ENCODE measurements at regions not wholly inside any gene's neighbourhood (a gene's known extent, or its start where the extent isn't known, plus 50 kb on each side); places are given as distances from the start of the nearest gene placed in this dataset.

DNA sequence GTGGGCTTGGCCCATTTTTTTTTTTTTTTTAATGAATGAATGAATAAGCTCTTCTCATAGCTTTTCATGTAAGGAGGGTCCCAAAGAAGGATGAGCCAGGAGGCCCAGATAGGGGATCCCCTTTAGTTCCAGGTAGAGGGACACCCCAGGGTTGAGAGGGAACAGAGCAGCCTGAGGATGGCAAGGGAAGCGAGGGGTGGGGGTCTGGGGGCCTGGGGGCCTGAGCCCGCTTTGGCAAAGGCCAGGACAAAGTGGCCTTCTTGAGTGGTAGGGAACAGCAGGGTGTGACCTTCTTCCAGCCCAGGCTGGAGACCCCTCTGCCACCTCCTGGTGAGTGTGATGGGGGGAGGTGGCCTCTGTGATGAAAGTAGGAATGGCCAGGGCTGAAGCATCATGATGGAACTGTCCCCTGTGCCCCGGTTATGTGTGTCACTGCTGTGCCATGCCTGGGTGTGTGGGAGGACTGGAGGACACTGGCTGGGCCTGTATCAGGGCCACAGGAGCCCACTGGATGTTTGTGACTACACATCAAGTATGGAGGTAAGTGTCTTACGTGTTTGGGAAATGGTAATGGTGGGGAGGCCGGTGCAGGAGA lies 263.5 kb upstream of the HDAC4 start:
- Histone ChIP-seq H4K20me1 (ENCODE audit: control insufficient read depth, extremely low read depth, insufficient read depth, low read length) (no peaks in the 10 kb centered on the region), H3K9ac (ENCODE audit: insufficient read depth, low read length) (no peak overlapping the region), H3K36me3 (ENCODE audit: control insufficient read depth, insufficient read depth, low read length) (no peaks in the 10 kb centered on the region), H3K9me3 (ENCODE audit: control insufficient read depth, insufficient read depth, low read depth, low read length) (no peaks in the 10 kb centered on the region), H3K27me3 (ENCODE audit: control insufficient read depth, insufficient read depth, low read length) (no peaks in the 10 kb centered on the region), H3K79me2 (ENCODE audit: control insufficient read depth, insufficient read depth, low read length) (no peaks in the 10 kb centered on the region), H3K27ac (ENCODE audit: insufficient read depth, low read length) (no peak overlapping the region), H3K4me3 (replicated peaks in 1 of 4; ENCODE audit: control extremely low read depth in 1 of 4, insufficient read depth in 1 of 4, low read depth in 3 of 4, low read length in 4 of 4) (no peak overlapping the region), H2AFZ (ENCODE audit: low read length) (no peak overlapping the region), H3K4me1 (ENCODE audit: control insufficient read depth, extremely low read depth, insufficient read depth, low read length) (no peaks in the 10 kb centered on the region), H3K4me2 (ENCODE audit: extremely low read depth, insufficient read depth, low read length) (no peak overlapping the region)
- DNase-seq (ENCODE audit: low read depth in 2 of 2): no peak
- TF ChIP-seq, protein P1, sequence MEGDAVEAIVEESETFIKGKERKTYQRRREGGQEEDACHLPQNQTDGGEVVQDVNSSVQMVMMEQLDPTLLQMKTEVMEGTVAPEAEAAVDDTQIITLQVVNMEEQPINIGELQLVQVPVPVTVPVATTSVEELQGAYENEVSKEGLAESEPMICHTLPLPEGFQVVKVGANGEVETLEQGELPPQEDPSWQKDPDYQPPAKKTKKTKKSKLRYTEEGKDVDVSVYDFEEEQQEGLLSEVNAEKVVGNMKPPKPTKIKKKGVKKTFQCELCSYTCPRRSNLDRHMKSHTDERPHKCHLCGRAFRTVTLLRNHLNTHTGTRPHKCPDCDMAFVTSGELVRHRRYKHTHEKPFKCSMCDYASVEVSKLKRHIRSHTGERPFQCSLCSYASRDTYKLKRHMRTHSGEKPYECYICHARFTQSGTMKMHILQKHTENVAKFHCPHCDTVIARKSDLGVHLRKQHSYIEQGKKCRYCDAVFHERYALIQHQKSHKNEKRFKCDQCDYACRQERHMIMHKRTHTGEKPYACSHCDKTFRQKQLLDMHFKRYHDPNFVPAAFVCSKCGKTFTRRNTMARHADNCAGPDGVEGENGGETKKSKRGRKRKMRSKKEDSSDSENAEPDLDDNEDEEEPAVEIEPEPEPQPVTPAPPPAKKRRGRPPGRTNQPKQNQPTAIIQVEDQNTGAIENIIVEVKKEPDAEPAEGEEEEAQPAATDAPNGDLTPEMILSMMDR (conservative IDR thresholded peaks at IDR 0.05 in 1 of 2, IDR thresholded peaks at IDR 0.05 in 1 of 2; ENCODE audit: low read depth in 1 of 2, low read length in 2 of 2): no peak
- TF ChIP-seq EZH2 (IDR thresholded peaks at IDR 0.05; ENCODE audit: low read length, missing control alignments): no peak

DNA sequence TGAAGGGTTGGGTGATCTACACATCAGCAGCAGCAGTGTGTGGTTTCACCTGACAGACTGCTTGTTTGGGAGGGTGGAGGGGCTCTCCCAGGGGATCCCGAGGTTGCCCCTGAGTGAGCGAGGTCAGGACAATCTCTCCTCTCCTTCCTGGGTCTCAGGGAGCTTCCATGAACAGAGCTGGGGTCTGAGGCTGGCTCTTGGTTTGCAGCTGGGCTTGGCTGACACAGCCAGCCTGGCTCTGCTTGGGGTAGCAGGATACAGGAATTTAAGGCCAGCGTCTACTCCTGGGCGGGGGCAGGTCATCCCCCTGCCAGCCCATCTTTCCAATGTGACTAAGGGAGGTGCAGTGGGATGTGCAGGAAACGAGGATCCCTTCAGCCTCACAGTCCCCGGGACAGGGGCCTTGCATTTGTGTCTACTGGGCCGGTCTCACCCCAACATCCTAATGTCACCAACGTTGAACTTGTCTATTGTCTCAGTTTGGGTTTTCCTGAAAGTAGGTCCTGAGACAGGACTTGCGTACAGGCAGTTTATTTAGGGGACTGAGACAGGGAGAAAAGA lies 262.6 kb upstream of the HDAC4 start:
- Histone ChIP-seq H3K4me3 (replicated peaks in 1 of 4; ENCODE audit: control extremely low read depth in 1 of 4, insufficient read depth in 1 of 4, low read depth in 3 of 4, low read length in 4 of 4) (no peak overlapping the region), H3K4me1 (ENCODE audit: control insufficient read depth, extremely low read depth, insufficient read depth, low read length) (no peaks in the 10 kb centered on the region), H3K9ac (ENCODE audit: insufficient read depth, low read length) (no peak overlapping the region), H4K20me1 (ENCODE audit: control insufficient read depth, extremely low read depth, insufficient read depth, low read length) (no peaks in the 10 kb centered on the region), H2AFZ (ENCODE audit: low read length) (no peak overlapping the region), H3K36me3 (ENCODE audit: control insufficient read depth, insufficient read depth, low read length) (no peaks in the 10 kb centered on the region), H3K27ac (ENCODE audit: insufficient read depth, low read length) (no peak overlapping the region), H3K4me2 (ENCODE audit: extremely low read depth, insufficient read depth, low read length) (no peak overlapping the region), H3K79me2 (ENCODE audit: control insufficient read depth, insufficient read depth, low read length) (no peaks in the 10 kb centered on the region), H3K9me3 (ENCODE audit: control insufficient read depth, insufficient read depth, low read depth, low read length) (no peaks in the 10 kb centered on the region), H3K27me3 (ENCODE audit: control insufficient read depth, insufficient read depth, low read length) (no peaks in the 10 kb centered on the region)
- no peak for TF ChIP-seq EZH2 (IDR thresholded peaks at IDR 0.05; ENCODE audit: low read length, missing control alignments)
- TF ChIP-seq, protein P1 (conservative IDR thresholded peaks at IDR 0.05 in 1 of 2, IDR thresholded peaks at IDR 0.05 in 1 of 2; ENCODE audit: low read depth in 1 of 2, low read length in 2 of 2): no peak
- no peak for DNase-seq (ENCODE audit: low read depth in 2 of 2)

DNA sequence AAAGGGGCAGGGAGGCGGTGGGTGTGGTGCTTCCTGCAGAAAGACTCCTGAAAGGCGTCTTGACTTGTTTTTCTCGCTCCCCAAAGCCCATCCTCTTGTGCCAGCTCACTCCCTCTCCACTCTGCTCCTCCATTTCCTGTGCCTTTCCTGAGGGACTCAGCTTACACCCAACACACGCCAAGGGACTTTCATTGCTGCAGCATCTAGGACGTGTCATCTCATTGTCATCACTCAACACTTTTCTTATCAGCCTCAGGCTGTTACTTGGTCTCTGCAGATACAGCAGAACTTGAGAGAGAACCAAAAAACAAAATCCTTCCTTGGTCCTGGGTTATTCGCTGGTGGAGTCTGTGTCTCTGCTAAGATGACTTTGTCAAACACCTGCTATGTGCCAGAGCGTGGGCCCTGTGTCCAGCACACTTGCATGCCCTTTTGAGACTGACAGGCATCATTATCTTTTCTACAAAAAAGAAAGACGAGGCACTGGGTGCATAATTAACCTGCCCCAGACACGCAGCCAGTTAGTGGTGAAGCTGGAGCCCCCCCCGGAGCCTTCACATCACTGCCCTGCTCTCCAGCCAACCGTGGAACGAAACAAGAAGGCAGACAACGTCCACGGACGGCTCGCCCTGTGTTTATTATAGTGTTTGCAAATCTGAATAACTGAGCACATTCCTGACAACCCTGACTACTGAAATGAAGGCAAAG lies 261.7 kb upstream of the HDAC4 start:
- H4K20me1 ChIP-seq (ENCODE audit: control insufficient read depth, extremely low read depth, insufficient read depth, low read length): no peaks in the 10 kb centered on the region
- H3K36me3 ChIP-seq (ENCODE audit: control insufficient read depth, insufficient read depth, low read length): no peaks in the 10 kb centered on the region
- TF ChIP-seq EZH2 (IDR thresholded peaks at IDR 0.05; ENCODE audit: low read length, missing control alignments): no peak
- TF ChIP-seq, protein P1 (conservative IDR thresholded peaks at IDR 0.05 in 1 of 2, IDR thresholded peaks at IDR 0.05 in 1 of 2; ENCODE audit: low read depth in 1 of 2, low read length in 2 of 2): no peak
- no peaks in the 10 kb centered on the region for H3K79me2 ChIP-seq (ENCODE audit: control insufficient read depth, insufficient read depth, low read length)
- H3K27me3 ChIP-seq (ENCODE audit: control insufficient read depth, insufficient read depth, low read length): no peaks in the 10 kb centered on the region
- H3K27ac ChIP-seq (ENCODE audit: insufficient read depth, low read length): no peak overlapping the region
- no peak overlapping the region for H2AFZ ChIP-seq (ENCODE audit: low read length)
- no peaks in the 10 kb centered on the region for H3K9me3 ChIP-seq (ENCODE audit: control insufficient read depth, insufficient read depth, low read depth, low read length)
- H3K4me1 ChIP-seq (ENCODE audit: control insufficient read depth, extremely low read depth, insufficient read depth, low read length): no peaks in the 10 kb centered on the region
- no peak for DNase-seq (ENCODE audit: low read depth in 2 of 2)
- H3K4me3 ChIP-seq (replicated peaks in 1 of 4; ENCODE audit: control extremely low read depth in 1 of 4, insufficient read depth in 1 of 4, low read depth in 3 of 4, low read length in 4 of 4): no peak overlapping the region
- H3K4me2 ChIP-seq (ENCODE audit: extremely low read depth, insufficient read depth, low read length): no peak overlapping the region
- no peak overlapping the region for H3K9ac ChIP-seq (ENCODE audit: insufficient read depth, low read length)
